ENCODE measurements at regions not wholly inside any gene's neighbourhood (a gene's known extent, or its start where the extent isn't known, plus 50 kb on each side); places are given as distances from the start of the nearest gene placed in this dataset.
"Not testable (repeated sequence)": the region's sequence is repeated elsewhere in the genome, so short reads cannot be mapped to it uniquely, and the experiment has no call there.

- Mint-ChIP-seq H3K4me1 (ENCODE audit: low read depth) (no peaks in the 10 kb centered on the region), H3K36me3 (ENCODE audit: low read depth) (no peaks in the 10 kb centered on the region), H3K9me3 (no peaks in the 10 kb centered on the region), H3K4me3 (no peak overlapping the region), H3K27ac (no peak overlapping the region), H3K27me3 (peaks cover 12% of the 10 kb centered on the region)
- no peak for DNase-seq
These were observed 161.1 kb upstream of the EPB41L3 start for GRCh38 chr18:5704847-5705246.

DNA sequence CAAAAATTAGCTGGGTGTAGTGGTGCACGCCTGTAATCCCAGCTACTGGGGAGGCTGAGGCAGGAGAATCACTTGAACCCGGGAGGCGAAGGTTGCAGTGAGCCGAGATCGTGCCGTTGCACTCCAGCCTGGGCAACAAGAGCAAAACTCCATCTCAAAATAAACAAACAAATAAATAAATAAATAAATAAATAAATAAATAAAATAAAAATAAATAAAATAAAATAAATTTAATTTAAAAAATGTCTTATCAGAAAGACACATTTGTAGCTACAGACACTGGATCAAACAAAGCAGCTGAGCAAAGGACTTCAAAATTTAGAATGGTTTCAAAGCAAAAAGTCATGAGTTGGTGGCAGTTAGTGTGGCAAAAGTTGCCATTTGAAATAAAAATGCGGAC is 158.2 kb upstream of the EPB41L3 start:
- H3K27ac Mint-ChIP-seq; DNase-seq; H3K9me3 Mint-ChIP-seq; H3K4me3 Mint-ChIP-seq; H3K27me3 Mint-ChIP-seq; H3K4me1 Mint-ChIP-seq (ENCODE audit: low read depth); H3K36me3 Mint-ChIP-seq (ENCODE audit: low read depth): not testable (repeated sequence)

DNA sequence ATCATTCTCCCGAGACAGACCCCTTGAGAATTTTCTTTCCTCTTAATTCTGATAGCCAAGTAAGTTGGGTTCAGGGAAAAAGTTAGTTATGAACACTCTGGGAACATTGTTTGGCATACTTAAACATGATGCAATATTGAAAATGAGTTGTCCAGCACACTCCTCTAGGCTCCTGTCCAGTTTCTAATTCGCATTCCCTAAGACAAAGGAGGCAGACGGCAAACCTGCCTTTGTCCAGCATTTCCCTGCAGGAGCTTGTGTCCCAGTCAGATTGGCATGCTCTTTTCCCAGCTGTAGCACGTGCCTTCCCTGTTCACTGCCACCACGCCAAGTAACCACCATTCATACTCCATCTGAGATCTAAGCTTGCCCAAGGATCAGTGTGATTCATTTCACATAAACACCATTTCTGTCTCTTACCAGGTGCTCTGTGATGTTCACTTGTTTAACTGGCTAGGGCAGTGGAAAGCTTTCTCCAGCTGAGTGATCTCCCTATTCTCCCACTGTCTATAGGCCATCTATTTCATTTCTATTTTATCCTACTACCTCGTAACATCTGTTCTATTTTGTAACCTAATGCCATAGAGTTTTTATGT is 150.0 kb upstream of the EPB41L3 start:
- no peak overlapping the region for H3K27ac Mint-ChIP-seq

DNA sequence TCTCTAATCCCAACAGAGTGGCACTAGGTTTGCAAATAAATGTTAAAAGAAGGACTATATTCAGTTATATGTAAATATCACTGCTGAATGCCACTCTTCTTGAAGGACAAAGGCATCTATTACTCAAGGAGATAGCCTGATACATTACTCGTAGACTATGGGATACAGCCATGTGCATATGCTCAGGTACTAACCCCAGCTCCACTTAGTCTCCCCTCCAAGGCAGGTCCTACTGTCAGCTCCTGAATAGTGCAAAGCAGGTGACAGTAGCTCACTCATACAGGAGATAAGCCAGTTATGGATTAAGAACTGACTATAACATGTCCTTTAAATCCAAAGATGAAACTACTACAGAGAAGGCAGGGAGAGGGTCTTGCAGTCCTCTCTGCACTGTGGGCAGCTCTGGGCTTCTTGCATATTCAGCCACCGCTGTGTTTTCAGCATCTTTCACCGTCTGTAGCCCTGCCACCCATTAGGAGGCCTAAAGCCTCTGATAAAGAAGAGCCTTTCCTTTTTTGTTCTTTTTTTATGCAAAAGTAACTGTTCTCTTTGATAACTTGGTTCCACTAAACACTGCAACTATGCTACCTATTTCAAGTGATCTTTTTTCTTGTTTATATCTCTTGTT is 135.1 kb upstream of the EPB41L3 start:
- H3K9me3 Mint-ChIP-seq, result no peaks in the 10 kb centered on the region
- DNase-seq, result no peak
- H3K4me3 Mint-ChIP-seq, result no peak overlapping the region
- peaks cover 2% of the 10 kb centered on the region for H3K27me3 Mint-ChIP-seq
- H3K36me3 Mint-ChIP-seq (ENCODE audit: low read depth), result no peaks in the 10 kb centered on the region
- H3K27ac Mint-ChIP-seq, result no peak overlapping the region
- no peaks in the 10 kb centered on the region for H3K4me1 Mint-ChIP-seq (ENCODE audit: low read depth)

More for the DNA sequence above, 150.0 kb upstream of the EPB41L3 start:
- Mint-ChIP-seq H3K9me3 (peaks cover 4% of the 10 kb centered on the region), H3K36me3 (ENCODE audit: low read depth) (no peaks in the 10 kb centered on the region), H3K4me1 (ENCODE audit: low read depth) (no peaks in the 10 kb centered on the region), H3K27me3 (peaks cover 6% of the 10 kb centered on the region), H3K4me3 (no peak overlapping the region)
- no peak for DNase-seq

GRCh38 chr18:5678278-5678677 is 134.5 kb upstream of the EPB41L3 start:
- H3K9me3 Mint-ChIP-seq, result no peaks in the 10 kb centered on the region
- H3K4me3 Mint-ChIP-seq, result no peak overlapping the region
- no peak overlapping the region for H3K27ac Mint-ChIP-seq
- H3K27me3 Mint-ChIP-seq, result peaks cover 2% of the 10 kb centered on the region
- no peaks in the 10 kb centered on the region for H3K36me3 Mint-ChIP-seq (ENCODE audit: low read depth)
- H3K4me1 Mint-ChIP-seq (ENCODE audit: low read depth), result no peaks in the 10 kb centered on the region
- no peak for DNase-seq

GRCh38 chr18:5673616-5674015 is 129.8 kb upstream of the EPB41L3 start:
- H3K4me1 Mint-ChIP-seq (ENCODE audit: low read depth), result no peaks in the 10 kb centered on the region
- no peak overlapping the region for H3K27ac Mint-ChIP-seq
- H3K36me3 Mint-ChIP-seq (ENCODE audit: low read depth), result no peaks in the 10 kb centered on the region
- DNase-seq, result no peak
- peaks cover 2% of the 10 kb centered on the region for H3K27me3 Mint-ChIP-seq
- H3K4me3 Mint-ChIP-seq, result no peak overlapping the region
- H3K9me3 Mint-ChIP-seq, result no peaks in the 10 kb centered on the region

GRCh38 chr18:5669585-5669984 is 125.8 kb upstream of the EPB41L3 start:
- DNase-seq, result no peak
- no peaks in the 10 kb centered on the region for H3K27me3 Mint-ChIP-seq
- H3K36me3 Mint-ChIP-seq (ENCODE audit: low read depth), result no peaks in the 10 kb centered on the region
- H3K9me3 Mint-ChIP-seq, result no peaks in the 10 kb centered on the region
- H3K4me1 Mint-ChIP-seq (ENCODE audit: low read depth), result no peaks in the 10 kb centered on the region
- no peak overlapping the region for H3K27ac Mint-ChIP-seq
- H3K4me3 Mint-ChIP-seq, result no peak overlapping the region

DNA sequence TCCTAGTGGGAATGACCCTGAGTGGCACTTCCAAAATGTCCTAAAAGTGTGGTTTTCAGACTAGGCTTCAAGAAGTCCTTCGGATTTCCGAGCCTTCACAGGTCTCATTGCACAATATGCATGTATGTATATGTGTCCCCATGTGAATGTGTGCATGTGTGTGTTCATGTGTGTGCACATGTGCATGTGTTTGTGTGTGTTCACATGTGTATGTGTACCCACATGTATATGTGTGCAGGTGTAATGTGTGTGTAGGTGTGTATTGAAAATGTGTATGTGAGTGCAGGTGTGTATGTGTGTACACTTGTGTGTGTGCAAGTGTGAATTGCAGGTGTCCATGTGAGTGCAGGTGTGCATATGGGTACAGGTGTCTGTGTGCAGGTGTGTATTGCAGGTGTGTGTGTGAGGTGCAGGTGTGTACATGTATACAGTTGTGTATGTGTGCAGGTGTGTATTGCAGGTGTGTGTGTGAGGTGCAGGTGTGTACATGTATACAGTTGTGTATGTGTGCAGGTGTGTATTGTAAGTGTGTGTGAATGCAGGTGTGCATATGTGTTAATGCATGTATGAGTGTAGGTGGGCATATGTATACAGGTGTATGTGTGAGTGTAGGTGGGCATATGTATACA is 124.4 kb upstream of the EPB41L3 start:
- no peak for DNase-seq
- Mint-ChIP-seq H3K36me3 (ENCODE audit: low read depth) (no peaks in the 10 kb centered on the region), H3K27ac (no peak overlapping the region), H3K27me3 (peaks cover 2% of the 10 kb centered on the region), H3K4me1 (ENCODE audit: low read depth) (no peaks in the 10 kb centered on the region), H3K9me3 (no peaks in the 10 kb centered on the region), H3K4me3 (no peak overlapping the region)

GRCh38 chr18:5667356-5667755 is 123.6 kb upstream of the EPB41L3 start:
- H3K36me3 Mint-ChIP-seq (ENCODE audit: low read depth), result no peaks in the 10 kb centered on the region
- H3K27me3 Mint-ChIP-seq, result peaks cover 3% of the 10 kb centered on the region
- H3K9me3 Mint-ChIP-seq, result no peaks in the 10 kb centered on the region
- DNase-seq, result no peak
- H3K4me1 Mint-ChIP-seq (ENCODE audit: low read depth), result no peaks in the 10 kb centered on the region
- no peak overlapping the region for H3K4me3 Mint-ChIP-seq
- H3K27ac Mint-ChIP-seq, result no peak overlapping the region

DNA sequence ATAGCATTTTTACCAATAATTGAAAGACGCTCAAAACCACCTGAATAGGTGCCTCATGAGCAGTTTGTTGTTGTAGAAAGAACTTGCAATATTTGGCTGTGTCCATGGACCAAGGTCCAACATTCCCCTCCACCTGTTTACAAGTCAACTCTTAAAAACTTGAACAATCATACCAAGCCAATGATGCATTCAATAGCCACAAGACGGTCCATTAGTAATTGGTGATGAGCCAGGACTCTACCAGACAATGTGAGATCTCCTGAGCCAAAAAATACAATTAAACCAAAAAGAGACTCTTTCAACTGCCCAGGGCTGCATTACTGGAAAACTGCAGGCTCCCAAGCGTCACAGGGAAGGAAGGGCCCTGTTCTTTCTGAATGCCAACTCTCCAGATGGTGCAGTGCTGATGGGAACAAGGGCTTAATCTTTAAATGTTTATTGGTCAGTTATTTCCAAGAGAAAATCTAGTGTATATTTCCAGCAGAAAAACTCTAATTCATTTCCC is 118.8 kb upstream of the EPB41L3 start:
- peaks cover 3% of the 10 kb centered on the region for H3K27me3 Mint-ChIP-seq
- no peak overlapping the region for H3K4me3 Mint-ChIP-seq
- no peaks in the 10 kb centered on the region for H3K36me3 Mint-ChIP-seq (ENCODE audit: low read depth)
- H3K9me3 Mint-ChIP-seq, result no peaks in the 10 kb centered on the region
- no peak for DNase-seq
- H3K27ac Mint-ChIP-seq, result no peak overlapping the region
- H3K4me1 Mint-ChIP-seq (ENCODE audit: low read depth), result no peaks in the 10 kb centered on the region

- H3K9me3 Mint-ChIP-seq, result no peaks in the 10 kb centered on the region
- H3K4me1 Mint-ChIP-seq (ENCODE audit: low read depth), result no peaks in the 10 kb centered on the region
- H3K36me3 Mint-ChIP-seq (ENCODE audit: low read depth), result no peaks in the 10 kb centered on the region
- H3K27ac Mint-ChIP-seq, result no peak overlapping the region
- no peak overlapping the region for H3K4me3 Mint-ChIP-seq
- peaks cover 5% of the 10 kb centered on the region for H3K27me3 Mint-ChIP-seq
- no peak for DNase-seq
These were observed 117.4 kb upstream of the EPB41L3 start for GRCh38 chr18:5661179-5661578.

DNA sequence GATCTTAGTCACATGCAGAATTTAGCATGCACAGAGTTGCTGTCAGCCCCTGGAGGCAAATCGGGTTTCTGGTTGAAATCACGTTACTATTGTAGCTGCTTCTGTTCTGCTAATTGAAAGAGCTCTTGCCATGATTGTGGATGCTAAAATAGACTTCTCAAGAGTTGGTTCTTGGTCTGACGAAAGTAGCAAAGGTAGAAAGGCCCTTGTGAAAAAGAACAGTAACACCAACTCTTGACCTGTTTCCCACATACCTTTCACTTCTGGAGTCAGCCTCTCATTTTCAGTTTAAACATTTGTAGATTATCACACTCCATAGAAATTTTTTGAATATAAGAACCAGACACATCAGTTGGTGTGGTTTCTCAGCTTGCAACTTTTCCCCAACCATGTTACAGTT is 110.0 kb upstream of the EPB41L3 start:
- peaks cover 2% of the 10 kb centered on the region for H3K27me3 Mint-ChIP-seq
- H3K4me3 Mint-ChIP-seq, result no peak overlapping the region
- no peak overlapping the region for H3K27ac Mint-ChIP-seq
- H3K4me1 Mint-ChIP-seq (ENCODE audit: low read depth), result no peaks in the 10 kb centered on the region
- DNase-seq, result no peak
- no peaks in the 10 kb centered on the region for H3K36me3 Mint-ChIP-seq (ENCODE audit: low read depth)
- no peaks in the 10 kb centered on the region for H3K9me3 Mint-ChIP-seq

DNA sequence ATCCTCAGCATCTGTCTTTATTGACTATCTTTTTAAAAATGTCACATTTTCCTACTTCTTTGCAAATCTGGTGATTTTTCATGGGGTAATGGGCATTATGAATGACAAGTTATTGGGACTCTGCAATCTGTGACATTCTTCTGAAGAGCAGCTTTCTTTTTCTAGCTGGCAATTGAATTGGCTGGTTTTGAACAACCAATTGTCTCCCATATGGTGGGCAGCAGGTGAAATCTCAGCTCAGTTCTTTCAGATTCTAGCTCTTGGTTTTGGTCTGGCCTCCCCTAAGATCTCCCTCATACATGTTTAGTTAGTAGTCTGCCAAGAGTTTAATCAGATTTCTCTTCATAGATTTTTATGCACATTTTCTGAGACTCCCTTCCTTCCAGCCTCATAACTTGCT is 107.9 kb upstream of the EPB41L3 start:
- Mint-ChIP-seq H3K27ac (no peak overlapping the region), H3K27me3 (peaks cover 2% of the 10 kb centered on the region), H3K9me3 (no peaks in the 10 kb centered on the region), H3K4me1 (ENCODE audit: low read depth) (no peaks in the 10 kb centered on the region), H3K36me3 (ENCODE audit: low read depth) (no peaks in the 10 kb centered on the region), H3K4me3 (no peak overlapping the region)
- DNase-seq, result no peak

- no peaks in the 10 kb centered on the region for H3K36me3 Mint-ChIP-seq (ENCODE audit: low read depth)
- H3K9me3 Mint-ChIP-seq, result no peaks in the 10 kb centered on the region
- no peak overlapping the region for H3K4me3 Mint-ChIP-seq
- no peak overlapping the region for H3K27ac Mint-ChIP-seq
- H3K4me1 Mint-ChIP-seq (ENCODE audit: low read depth), result no peaks in the 10 kb centered on the region
- peaks cover 7% of the 10 kb centered on the region for H3K27me3 Mint-ChIP-seq
- DNase-seq, result no peak
These were observed 105.6 kb upstream of the EPB41L3 start for GRCh38 chr18:5649439-5649838.

GRCh38 chr18:5646739-5647138 is 102.9 kb upstream of the EPB41L3 start:
- Mint-ChIP-seq H3K36me3 (ENCODE audit: low read depth) (no peaks in the 10 kb centered on the region), H3K4me1 (ENCODE audit: low read depth) (no peaks in the 10 kb centered on the region), H3K4me3 (no peak overlapping the region), H3K27ac (no peak overlapping the region), H3K9me3 (no peaks in the 10 kb centered on the region), H3K27me3 (peaks cover 11% of the 10 kb centered on the region)
- no peak for DNase-seq

All from activated T-cell treated with anti-CD3 and anti-CD28 coated beads, Interleukin-2, amount 50 U/mL, for 24 hours (primary cell).